NCI-H510A treated with DMSO at 0.1 percent for 48 hours (cell line): ENCODE measurements at regions not wholly inside any gene's neighbourhood (a gene's known extent, or its start where the extent isn't known, plus 50 kb on each side); places are given as distances from the start of the nearest gene placed in this dataset.
"Not testable (repeated sequence)": the region's sequence is repeated elsewhere in the genome, so short reads cannot be mapped to it uniquely, and the experiment has no call there.

Experiments used
- DNase-seq: peaks from one replicate; lab custom pipeline; 2025; lab: John Stamatoyannopoulos, UW

GRCh38 chr14:85895603-85896002 lies 365.7 kb downstream of the FLRT2 start:
- no peak for DNase-seq

DNA sequence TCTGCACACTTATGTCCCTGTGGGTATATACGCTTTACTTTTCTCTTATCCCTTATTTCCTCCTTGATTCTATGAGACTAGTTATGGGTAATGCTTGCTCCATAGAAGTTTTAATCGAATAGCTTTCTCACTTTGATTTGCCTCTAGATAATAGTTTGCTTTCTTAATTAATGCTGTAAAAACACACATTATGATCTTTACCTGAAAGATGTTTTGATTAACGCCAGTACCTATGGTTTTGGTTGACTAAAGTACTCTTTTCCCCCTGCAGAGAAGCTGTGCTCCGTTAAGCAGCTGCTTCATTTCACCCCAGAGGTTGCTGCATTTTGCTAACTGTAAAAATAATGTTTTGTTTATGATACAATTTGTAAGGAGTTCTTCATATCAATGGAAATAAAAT lies 362.3 kb downstream of the FLRT2 start:
- no peak for DNase-seq

GRCh38 chr14:85883966-85884365 lies 354.0 kb downstream of the FLRT2 start:
- DNase-seq = no peak

DNA sequence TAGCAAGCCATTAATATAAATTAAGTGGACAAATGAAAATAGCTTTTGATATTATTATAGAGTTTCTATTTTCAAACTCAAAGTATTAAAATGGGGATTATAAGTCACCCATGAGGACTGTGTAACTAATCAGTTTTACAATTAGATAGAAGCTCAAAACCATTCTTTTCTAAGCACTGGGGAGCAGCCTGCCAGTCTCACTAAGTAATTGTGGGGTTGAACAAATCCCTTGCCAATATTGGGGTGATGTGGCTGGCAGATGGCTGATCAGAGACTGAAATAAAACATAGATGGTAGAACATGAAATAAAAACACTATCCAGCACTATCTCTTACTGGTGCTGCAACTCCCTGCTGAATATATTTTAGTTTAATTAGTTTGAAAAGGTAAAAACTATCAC lies 353.2 kb downstream of the FLRT2 start:
- DNase-seq = no peak

GRCh38 chr14:85881935-85882334 lies 352.0 kb downstream of the FLRT2 start:
- DNase-seq = no peak

DNA sequence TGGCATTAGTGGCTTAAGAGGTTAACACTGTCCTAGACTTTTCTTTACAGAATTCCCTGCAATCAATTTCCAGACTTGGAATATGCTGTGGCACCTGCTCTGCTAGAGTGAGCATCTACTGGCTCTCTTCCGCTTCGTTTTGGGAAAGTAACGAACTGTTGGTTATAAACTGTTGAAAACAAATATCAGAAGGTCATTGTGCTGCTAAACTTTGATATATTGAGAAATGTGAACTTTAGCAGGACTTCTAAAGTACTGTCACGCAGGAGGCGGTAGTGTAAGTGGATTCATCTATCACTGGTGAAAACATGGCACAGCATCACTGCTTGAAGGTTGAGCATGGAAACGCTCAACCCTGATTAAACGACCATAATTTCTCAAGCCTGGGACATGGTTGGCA lies 348.9 kb downstream of the FLRT2 start:
- DNase-seq = no peak

- DNase-seq = no peak
Measured at GRCh38 chr14:85873006-85873405, 343.1 kb downstream of the FLRT2 start.

GRCh38 chr14:85867450-85867849 lies 337.5 kb downstream of the FLRT2 start:
- DNase-seq = no peak

- no peak for DNase-seq
Measured at GRCh38 chr14:85865701-85866100, 335.8 kb downstream of the FLRT2 start.

DNA sequence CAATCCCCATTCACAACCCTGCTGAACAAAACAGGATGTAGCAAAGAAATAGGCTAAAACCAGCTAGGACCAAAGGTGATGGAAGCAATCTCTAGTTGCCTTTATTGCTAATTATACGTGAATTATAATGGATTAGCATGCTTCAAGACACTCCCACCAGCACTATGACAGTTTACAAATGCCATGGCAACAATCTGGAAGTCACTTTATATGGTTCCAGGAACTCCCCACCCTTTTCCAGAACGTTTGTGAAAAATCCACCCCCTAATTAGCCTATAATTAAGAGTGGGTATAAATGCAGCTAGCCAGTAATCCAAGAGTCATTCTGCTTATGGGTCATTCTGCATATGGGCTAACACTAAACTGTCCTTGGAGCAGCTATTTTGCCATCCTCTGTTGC lies 328.7 kb downstream of the FLRT2 start:
- DNase-seq = no peak

GRCh38 chr14:85856430-85856829 lies 326.5 kb downstream of the FLRT2 start:
- DNase-seq = no peak

DNA sequence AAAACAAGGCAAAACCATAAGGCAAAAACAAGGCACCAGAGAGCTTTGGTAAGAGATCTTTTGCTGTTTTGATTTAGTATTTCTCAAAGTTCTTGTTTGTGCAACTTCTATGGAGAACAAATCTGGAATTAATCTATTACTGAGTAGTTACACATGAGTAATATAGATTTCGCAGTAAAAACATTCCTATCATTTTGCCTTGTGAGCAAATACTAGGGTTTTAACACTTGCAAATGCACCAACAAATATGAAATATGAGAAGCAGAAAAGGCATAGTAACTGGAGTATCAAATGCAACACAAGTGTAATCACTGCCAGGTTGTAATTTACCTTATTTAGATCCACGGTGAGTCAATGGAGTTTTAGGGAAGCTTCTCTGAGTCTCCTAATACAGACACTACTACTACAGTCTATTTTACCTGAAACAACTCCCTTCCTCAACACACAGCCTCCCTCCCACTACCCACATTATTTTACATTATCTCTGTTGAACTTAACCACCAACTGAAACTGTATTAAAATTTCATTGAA lies 324.1 kb downstream of the FLRT2 start:
- DNase-seq = no peak

- no peak for DNase-seq
Measured at GRCh38 chr14:85852906-85853305, 323.0 kb downstream of the FLRT2 start.

DNA sequence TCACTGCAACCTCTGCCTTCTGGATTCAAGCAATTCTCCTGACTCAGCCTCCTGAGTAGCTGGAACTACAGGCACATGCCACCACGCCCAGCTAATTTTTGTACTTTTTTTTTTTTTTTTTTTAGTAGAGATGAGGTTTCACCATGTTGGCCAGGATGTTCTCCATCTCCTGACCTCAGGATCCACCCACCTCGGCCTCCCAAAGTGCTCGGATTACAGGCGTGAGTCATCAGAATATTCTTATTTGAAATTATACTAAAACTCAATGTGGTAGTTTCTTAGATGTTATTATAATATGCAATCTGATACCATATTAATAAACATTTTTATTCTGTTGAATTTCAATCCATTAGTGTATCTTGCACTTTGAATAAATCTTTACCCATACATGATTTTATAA lies 322.2 kb downstream of the FLRT2 start:
- not testable (repeated sequence) for DNase-seq

GRCh38 chr14:85830549-85830948 lies 300.6 kb downstream of the FLRT2 start:
- DNase-seq = not testable (repeated sequence)

GRCh38 chr14:85829601-85830000 lies 299.7 kb downstream of the FLRT2 start:
- DNase-seq = not testable (repeated sequence)

GRCh38 chr14:85824526-85824925 lies 294.6 kb downstream of the FLRT2 start:
- peak; percentile 90 for DNase-seq

DNA sequence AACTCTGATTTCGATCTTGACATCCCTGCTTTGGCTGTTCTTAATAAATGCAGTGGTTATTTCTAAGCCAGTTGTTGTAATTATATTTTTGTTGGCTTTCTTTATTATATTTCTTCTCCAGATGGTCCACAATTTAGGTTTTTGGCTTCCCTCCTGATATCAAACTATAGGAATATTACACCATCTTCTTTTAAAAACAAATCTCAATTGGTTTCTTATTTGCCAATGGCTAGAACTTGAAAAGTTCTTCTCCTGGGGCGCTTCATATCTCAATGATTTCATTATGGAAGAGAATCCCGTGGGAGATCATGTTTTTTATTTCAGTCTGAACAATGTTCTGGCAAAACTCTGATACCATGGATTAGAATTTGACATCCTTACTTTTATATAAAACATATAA lies 292.3 kb downstream of the FLRT2 start:
- no peak for DNase-seq

DNA sequence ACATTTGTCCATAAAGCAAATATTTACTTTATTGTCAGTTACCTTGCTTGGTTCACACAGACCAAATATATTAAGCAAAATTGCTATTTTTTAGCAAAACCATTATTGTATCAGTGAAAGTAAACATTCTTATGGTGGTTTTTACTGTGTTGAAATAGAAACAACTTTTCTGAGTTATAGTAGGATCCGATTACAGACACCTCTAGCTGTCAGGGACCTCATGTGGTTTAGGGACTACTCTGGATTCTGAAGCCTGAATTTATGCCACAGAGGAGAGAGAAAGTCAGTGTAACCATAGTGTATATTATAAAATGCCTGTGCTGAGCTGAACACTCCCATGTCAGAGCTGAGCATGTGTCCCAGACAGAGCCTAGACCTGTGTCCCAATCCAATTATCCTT lies 287.5 kb downstream of the FLRT2 start:
- no peak for DNase-seq

DNA sequence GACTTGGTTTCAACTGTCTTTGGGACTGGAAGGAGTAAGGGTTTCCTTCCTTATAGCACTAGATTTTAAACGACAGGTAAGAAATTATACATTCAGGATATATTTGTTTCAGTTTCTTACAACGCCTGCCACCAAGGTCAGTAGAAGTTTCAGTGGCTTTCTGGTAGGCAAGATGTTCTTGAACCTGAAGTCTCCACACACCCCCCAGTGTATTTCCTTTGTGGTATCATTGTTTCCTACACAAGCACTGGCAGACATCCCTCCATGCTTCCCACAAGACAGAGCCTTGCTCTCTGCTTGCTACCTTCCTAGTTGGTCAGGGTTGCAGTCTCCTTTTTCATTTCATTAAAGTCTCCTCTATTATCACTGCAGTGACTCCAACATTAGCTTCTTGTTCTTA lies 283.1 kb downstream of the FLRT2 start:
- DNase-seq = no peak

DNA sequence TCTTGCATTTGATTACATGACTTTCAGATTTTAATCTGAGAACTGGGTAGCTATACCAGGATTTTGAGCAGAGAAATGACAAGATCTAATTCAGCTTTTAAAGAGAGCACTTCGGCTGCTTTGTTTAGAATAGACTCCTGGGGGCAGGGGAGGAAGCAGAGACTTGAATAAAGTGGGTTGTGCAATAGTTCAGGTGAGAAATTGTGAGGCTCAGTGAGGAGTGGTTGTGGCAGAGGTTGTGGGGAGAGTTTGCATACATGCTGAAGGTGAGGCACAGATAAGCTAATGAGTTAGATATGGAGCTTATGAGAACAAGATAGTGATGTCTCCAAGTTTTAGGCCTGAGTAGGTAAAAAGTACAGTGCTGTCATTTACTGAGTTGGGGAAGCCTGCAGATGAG lies 281.4 kb downstream of the FLRT2 start:
- peak; percentile 28 for DNase-seq

DNA sequence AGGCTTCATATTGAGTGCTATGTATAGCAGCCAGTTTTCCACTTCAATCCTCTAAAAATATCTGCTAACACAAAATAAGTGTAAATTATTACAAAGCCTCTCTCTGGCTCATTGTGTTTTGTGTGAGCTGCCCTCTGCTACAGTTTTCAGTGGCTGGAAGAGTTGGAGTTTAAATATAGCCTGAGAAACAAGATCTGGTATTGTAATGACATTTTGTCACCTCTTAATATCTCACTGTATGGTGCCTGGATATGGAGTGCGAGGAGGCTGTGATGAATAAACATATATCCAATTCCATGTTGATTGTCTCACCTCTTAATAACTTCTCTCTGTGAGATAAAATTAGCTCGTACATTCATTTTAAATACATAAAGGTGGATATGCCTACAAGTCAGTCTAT lies 269.7 kb downstream of the FLRT2 start:
- DNase-seq = no peak

DNA sequence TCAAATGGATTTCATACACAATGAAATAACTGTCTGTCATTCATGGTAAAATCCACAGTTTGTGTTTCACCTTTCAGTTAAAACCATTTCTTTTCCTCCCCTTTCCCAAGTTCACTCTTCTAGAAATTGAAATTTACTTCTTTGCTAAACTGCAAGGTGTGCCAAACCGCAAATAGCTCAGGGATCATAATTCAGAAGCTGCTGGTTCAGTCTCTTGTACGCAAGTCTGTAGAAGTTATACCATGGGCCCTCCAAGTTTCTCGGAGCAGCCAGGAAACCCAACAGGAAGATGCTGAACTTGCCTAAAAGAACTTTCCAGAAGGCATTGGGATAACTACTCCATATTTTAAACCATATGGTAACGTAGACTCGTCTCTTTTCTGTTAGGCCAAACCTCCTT lies 268.9 kb downstream of the FLRT2 start:
- no peak for DNase-seq

DNA sequence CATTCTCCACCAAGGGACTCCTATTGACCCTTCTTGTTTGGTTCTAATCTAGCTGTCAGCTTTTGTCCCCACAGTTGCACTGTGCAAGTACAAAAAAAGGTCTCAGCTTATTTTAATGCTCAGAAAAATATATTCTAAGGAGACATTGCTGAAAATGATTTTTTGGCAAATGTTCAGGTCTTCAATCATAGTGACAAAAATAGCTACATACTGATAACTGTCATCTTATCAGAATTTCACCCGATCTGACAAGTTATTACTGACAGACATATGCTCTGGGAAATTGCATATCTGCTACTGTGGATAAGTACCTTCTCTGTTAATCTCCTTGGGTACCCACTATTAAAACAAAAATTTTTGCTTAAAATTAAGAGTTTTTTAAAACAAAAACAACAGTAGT lies 263.6 kb downstream of the FLRT2 start:
- DNase-seq = no peak

DNA sequence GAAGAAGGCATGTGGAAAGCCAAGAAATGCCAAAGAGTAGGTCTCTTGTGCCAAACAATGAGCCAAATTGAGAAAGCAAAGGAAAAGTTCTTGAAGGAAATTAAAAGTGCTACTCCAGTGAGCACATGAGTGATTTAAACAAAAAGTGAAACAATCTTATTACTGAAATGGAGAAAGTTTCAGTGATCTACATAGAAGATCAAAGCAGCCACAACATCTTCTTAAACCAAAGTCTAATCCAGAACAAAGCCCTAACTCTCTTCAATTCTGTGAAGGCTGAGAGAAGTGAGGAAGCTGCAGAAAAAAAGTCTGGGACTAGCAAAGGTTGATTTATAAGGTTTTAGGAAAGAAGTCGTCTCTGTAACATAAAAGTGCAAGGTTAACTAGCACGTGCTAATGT lies 259.6 kb downstream of the FLRT2 start:
- DNase-seq = no peak
